Coronary artery (tissue), 2 donors: ENCODE measurements at regions not wholly inside any gene's neighbourhood (a gene's known extent, or its start where the extent isn't known, plus 50 kb on each side); places are given as distances from the start of the nearest gene placed in this dataset.
"Not testable (repeated sequence)": the region's sequence is repeated elsewhere in the genome, so short reads cannot be mapped to it uniquely, and the experiment has no call there.

Source experiments
- DNase-seq: peaks from one replicate; pipeline ENCODE4 v3.0.0-alpha.2; 2017; ENCODE audit warnings: low spot score
- H3K27ac ChIP-seq, 2 donors: fragments of 200-600 bp; sonication (generic); one replicate each; pipeline ENCODE4 v1.5.1; 2016 to 2019
- H3K4me3 ChIP-seq: fragments of 200-600 bp; sonication (generic); 2 replicates; pipeline ENCODE4 v1.5.1; 2016; ENCODE audit warnings: mild to moderate bottlenecking, moderate library complexity
- TF ChIP-seq, protein P1 (sequence below): fragments of 200-600 bp; sonication (generic); IDR thresholded peaks from one replicate; pipeline ENCODE4 v1.5.1; 2019; ENCODE audit warnings: antibody characterized with exemption

DNA sequence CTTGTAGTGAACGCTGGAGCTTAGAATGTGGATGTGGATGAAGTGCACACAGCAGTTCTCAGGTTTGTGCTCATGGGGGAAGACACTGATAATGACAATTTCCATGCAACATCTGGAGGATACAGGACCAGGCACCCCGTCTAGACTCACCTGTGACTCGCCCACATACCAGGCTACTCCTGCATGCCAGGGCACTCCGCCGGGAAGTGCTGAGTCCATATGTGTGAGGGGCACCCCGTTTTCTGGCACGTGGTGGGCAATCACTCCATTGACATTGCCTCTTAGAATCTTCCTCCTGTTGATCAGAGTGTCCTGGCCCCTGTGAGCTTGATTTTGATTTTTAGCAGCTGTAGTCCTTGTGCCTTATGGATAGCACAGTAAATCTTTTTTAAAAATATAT, 90.9 kb upstream of the LRPAP1 start:
- no peak for DNase-seq
- TF ChIP-seq, protein P1, sequence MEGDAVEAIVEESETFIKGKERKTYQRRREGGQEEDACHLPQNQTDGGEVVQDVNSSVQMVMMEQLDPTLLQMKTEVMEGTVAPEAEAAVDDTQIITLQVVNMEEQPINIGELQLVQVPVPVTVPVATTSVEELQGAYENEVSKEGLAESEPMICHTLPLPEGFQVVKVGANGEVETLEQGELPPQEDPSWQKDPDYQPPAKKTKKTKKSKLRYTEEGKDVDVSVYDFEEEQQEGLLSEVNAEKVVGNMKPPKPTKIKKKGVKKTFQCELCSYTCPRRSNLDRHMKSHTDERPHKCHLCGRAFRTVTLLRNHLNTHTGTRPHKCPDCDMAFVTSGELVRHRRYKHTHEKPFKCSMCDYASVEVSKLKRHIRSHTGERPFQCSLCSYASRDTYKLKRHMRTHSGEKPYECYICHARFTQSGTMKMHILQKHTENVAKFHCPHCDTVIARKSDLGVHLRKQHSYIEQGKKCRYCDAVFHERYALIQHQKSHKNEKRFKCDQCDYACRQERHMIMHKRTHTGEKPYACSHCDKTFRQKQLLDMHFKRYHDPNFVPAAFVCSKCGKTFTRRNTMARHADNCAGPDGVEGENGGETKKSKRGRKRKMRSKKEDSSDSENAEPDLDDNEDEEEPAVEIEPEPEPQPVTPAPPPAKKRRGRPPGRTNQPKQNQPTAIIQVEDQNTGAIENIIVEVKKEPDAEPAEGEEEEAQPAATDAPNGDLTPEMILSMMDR: no peak

DNA sequence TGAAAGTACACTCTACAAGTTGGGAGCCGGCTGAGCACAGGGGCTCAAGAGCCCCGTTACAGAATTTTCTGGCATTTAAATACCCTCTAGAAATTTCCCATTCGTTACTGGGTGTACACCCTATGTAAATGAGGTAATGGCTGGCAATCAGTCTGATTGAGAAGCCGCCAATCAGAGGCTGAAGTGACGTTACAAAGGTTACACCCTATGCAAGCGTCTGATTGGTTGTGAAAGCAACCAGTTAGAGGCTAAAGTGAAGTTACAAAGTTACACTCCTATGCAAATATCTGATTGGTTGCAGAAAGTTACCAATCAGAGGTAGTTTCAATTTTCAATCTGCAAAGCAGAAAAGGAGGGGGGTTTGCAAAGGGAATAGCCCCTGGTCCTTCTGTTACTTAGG, 88.1 kb upstream of the LRPAP1 start:
- DNase-seq, H3K4me3 ChIP-seq, H3K27ac ChIP-seq: not testable (repeated sequence)

More for the DNA sequence above, 90.9 kb upstream of the LRPAP1 start:
- H3K27ac ChIP-seq: no peak overlapping the region
- H3K4me3 ChIP-seq: no peak overlapping the region

DNA sequence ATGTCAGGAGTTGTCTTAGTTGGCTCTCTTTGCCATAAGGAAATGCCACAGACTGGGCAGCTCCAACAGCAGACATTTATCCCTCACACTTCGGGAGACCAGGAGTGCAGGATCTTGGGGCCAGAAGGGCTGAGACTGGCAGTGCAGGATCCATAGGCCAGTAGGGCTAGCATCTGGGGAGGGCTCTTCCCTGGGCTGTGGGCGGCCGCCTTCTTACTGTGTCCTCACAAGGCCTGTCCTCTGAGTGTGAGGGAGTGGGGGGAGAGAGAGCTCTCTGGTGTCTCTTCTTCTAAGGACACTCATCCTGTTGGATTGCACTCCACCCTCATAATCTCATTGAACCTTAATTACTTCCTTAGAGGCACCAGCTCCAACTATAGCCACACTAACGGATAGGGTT, 87.5 kb upstream of the LRPAP1 start:
- H3K4me3 ChIP-seq, H3K27ac ChIP-seq, DNase-seq: not testable (repeated sequence)

DNA sequence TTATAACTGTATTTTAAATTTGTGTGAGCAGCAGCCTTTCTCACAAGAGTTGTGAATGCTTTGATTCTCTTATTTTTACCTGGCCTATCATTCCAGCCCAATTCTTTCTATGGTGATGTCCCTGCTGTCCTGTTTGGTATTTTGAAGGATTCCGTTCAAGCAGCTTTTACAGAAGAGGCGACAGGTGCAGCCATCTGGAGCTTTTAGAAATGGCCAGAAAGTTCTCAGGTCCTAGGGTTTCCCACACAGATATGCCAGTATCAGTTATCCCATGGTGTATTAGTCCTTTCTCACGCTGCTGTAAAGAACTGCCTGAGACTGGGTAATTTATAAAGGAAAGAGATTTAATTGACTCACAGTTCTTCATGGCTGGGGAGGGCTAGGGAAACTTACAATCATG, 86.1 kb upstream of the LRPAP1 start:
- H3K4me3 ChIP-seq, DNase-seq, H3K27ac ChIP-seq: not testable (repeated sequence)

DNA sequence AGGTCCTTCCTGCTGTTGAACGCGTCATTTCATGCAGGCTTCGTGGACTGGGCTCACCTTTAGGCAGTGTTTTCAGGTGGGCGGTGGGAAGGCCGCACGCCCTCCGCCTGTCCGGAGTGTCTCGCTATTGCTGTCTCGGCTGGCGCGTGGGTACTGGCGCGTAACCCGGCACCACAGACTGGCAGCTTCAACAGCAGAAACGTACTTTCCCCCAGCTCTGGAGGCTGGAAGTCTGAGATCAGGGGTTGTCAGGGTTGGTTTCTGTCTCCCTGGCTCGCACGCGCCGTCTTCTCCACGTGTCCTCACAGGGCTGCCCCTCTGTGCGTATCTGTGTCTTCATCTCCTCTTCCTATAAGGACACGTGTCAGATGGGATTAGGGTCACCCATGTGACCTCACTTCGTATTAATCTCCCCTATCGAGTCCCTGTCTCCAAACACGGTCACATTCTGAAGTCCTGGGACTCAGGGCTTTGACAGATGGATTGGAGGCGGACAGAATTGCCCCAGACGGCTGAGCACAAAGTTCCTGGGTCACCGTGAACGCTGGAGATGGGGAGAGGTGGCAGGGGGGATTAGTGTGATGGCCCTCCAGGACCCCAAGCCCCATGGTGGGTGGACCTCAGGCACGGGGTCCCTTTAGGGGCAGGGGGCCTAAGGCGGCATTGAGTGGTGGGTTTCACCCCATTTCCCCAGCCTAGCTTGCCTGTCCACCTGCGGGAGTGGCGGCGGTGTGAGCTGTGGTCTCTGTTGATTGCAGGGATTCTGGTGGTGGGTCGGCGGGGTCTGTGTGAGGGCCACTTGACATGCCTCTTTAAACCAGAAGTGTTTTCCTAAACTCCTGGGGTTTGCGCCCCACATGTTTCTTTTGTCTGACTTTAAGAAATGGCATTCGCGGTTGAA, 83.4 kb upstream of the LRPAP1 start:
- TF ChIP-seq, protein P1: no peak
- no peak for DNase-seq
- Histone ChIP-seq H3K4me3 (no peak overlapping the region), H3K27ac (no peak overlapping the region)

DNA sequence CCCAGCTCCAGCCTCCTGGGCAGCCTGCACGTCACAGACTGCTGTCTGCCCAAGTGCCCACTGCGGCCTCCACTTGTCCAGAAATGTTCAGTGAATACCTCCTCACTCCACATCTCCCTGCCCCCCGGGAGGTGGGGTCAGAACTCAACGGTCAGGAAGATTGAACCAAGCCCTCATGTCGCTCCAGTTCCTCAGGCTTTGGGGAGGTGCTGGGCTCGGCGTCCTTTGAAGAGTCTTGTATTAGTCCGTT, 82.4 kb upstream of the LRPAP1 start:
- DNase-seq: no peak
- H3K27ac ChIP-seq: no peak overlapping the region
- TF ChIP-seq, protein P1: no peak
- no peak overlapping the region for H3K4me3 ChIP-seq

DNA sequence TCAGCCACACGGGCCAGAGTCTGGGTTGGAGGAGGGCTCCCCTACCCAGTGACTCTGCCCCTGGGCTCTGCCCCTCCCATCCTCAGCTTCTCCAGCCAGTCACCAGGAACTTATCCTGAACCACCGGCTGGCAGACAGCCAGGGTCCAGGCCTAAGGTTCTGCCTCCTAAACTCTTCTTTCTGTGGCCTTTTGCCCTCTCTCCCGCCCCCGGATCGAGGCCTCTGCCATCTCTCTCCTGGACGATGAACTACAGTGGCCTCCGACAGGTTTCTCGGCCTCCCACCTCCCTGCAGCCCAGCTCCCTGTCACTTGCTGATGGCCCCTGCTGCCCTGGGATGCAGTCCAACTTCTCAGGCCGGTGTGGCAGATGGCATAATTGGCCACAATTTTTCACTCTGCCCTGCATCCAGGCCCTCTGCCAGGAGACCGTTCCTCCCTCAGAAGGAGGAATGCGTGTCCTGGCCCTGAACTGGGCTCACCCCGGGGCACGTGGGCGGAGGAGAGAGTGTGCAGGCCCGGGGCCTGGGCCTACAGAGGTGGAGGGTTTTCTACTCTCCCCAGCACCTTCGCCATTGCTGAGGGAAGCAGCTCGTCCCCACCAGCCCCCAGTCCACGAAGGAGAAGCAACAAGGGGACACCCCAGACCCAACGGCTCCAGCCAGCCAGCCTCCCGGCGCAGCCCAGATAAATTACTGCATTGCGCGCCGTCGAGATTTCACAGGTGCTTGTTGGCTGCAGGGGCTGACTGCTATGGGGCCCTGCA, 81.9 kb upstream of the LRPAP1 start:
- H3K4me3 ChIP-seq: no peak overlapping the region
- no peak for DNase-seq
- H3K27ac ChIP-seq: no peak overlapping the region
- TF ChIP-seq, protein P1: no peak

DNA sequence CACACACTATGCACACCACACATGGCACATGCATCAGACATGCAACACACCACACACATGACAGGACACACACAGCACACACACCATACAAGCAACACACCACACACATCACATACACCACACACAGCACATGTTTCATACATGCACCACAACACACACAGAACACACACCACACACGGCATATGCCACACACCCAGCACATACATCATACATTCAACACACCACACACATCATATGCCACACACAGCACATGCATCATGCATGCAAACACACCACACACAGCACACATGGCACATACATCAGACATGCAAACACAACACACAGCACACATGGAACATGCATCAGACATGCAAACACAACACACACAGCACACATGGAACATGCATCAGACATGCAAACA, 80.7 kb upstream of the LRPAP1 start:
- Histone ChIP-seq H3K4me3 (no peak overlapping the region), H3K27ac (no peak overlapping the region)
- TF ChIP-seq, protein P1: no peak
- DNase-seq: no peak
